GM04503 (cell line): ENCODE measurements at regions not wholly inside any gene's neighbourhood (a gene's known extent, or its start where the extent isn't known, plus 50 kb on each side); places are given as distances from the start of the nearest gene placed in this dataset.
"Not testable (repeated sequence)": the region's sequence is repeated elsewhere in the genome, so short reads cannot be mapped to it uniquely, and the experiment has no call there.

Experiments
- DNase-seq: peaks from one replicate; pipeline ENCODE4 v3.0.0-alpha.2; 2012; ENCODE audit warnings: low read depth

DNA sequence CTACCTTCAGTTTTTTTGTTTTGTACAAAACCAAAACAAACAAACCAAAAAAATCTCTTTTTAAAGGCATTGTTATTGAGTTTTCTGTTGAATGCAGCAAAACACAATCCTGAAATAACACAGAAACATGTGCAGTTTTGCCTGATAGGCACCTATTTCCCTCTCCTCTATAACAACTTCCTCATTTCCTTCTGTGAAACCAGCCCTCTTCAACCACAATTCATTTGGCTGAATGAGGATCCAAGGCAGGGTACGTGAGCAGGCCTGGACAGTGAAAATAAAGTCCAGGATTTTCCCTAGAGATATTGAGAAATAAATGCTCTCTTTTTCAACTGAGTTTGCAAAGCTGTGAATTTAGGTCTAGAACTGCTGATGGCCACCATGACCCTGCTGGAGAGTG, 134.8 kb upstream of the LARP1 start:
- no peak for DNase-seq

- no peak for DNase-seq
These were observed 136.5 kb upstream of the LARP1 start for GRCh38 chr5:154618696-154619095.

DNA sequence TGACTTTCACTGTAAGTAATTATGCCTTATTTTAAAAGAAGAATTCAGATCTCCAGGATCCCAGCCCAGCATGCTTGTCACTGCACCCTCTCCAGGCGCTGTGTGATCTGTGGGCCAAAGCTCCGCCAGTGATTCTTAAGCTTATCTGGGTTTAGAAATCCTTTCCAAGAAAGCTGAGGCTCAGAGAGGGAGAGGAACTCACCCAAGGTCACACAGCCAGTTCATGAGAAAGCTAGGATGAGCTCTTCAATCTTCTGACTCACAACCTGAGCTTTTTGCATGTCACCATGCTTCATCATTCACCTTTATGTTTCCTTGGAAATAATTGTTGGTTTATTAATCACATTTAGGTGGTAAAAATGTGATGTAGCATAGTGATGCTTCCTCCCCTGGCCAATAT, 136.6 kb upstream of the HAND1 start:
- no peak for DNase-seq

DNA sequence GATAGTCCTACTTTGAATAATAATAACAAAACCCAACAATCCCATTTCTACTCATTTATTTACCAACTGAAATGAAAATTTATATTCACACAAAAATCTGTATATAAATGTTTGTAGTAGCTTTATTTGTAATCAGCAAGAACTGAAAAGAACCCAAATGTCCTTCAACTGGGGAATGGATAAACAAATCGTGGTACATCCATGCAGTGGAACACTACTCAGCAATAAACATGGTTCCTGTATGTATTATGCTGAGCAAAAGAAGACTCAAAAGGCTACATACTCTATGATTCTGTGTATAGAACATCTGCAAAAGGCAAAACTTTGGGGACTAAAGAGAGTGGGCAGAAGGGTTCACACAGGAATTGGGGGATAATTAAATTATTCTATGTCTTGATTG, 136.1 kb upstream of the HAND1 start:
- DNase-seq, result no peak

DNA sequence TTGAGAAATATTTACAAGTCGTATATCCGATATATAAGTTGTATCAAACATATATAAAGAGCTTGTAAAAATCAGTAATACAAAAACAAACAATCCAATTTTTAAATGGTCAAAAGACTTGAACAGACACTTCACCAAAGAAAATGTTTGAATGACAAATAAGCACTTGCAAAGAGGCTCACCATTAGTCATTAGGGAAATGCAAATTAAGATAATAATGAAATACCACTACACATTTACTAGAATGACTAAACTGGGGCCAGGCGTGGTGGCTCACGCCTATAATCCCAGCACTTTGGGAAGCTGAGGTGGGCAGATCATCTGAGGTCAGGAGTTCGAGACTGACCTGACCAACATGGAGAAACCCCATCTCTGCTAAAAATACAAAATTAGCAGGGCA, 134.6 kb upstream of the HAND1 start:
- DNase-seq, result no peak

DNA sequence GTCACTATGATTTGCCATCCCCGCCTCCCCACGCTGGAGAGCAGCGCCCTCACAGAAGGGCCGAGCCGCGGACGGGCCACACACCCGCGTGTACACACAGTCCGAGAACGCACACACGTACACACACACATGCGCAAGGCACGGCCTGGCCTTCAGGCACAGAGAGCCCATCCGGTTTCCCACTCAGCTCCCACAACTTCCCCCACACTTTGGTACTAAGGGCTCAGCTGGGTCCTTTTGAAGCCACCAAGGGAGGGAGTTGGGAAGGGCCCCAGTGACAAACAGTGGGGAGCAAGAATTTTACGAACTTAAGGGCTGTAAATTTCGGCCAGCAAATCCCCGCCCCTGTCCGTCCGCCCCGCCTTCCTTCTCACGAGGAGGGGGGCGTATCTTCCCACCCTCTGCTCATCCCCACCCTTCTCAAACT, 133.3 kb upstream of the HAND1 start:
- DNase-seq, result no peak

GRCh38 chr5:154610321-154611154, 132.5 kb upstream of the HAND1 start:
- no peak for DNase-seq

DNA sequence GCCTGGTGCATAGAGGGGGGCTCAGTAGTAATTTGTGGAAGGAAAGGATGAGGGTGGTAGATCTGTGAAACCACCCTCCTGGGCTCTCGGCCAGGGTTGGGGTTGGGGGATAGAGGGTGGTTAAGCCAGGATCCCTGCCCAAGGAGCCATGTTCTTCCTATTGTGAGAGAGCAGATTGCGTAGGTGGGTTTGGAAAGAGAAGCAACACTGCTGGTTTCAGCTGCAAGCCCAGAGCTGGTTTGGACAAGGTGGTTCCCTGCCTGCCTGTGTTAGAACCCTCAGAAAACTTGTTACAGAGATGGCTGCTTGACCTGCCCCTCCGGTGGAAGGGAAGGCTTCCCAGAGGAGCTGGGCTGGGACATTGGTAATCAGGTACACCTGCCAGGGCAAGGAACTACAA, 131.2 kb upstream of the HAND1 start:
- DNase-seq, result no peak

DNA sequence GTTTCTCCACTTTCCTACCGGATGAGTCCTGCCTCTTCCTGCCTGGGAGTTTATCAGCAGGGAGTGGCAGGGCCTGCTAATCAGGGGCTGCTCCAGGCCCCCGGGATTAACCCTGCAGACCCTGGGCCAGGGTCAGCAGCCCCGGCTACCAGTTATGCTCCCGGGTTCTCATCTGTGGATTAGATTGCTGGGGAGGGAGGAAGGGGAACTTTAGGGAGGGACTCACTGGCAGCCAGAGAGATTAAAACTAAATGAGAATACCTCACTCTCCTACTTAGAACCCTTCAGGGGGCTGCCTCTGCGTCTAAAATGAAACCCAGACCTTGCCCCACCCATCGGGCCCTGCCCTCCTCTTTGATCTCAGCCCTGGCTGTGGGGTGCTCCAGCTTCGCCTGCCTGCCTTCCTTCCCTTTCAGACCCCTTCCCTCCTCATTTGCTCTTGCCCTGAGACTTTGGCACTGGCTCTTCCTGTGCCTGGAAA, 130.5 kb upstream of the HAND1 start:
- no peak for DNase-seq

- DNase-seq, result no peak
These were observed 129.7 kb upstream of the HAND1 start for GRCh38 chr5:154607746-154608145.

DNA sequence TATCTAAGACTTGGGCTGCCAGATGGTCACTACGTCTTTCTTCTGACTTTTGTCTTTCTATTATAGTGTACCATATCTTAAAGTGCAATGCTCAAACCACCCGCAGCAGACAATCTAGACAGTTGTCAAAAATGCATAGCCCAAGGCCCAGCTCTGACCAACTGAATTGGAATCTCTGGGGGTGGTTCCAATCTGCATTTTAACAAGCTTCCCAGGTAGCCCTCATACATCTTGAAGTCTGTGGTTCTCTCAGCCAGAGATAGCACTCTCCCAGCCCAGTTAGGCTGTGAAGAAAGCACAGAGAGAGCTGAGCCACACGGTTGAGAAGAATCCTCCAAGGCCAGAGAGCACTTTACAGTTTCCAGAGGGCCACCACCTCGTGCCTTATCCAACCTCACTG, 128.2 kb upstream of the HAND1 start:
- DNase-seq, result no peak

DNA sequence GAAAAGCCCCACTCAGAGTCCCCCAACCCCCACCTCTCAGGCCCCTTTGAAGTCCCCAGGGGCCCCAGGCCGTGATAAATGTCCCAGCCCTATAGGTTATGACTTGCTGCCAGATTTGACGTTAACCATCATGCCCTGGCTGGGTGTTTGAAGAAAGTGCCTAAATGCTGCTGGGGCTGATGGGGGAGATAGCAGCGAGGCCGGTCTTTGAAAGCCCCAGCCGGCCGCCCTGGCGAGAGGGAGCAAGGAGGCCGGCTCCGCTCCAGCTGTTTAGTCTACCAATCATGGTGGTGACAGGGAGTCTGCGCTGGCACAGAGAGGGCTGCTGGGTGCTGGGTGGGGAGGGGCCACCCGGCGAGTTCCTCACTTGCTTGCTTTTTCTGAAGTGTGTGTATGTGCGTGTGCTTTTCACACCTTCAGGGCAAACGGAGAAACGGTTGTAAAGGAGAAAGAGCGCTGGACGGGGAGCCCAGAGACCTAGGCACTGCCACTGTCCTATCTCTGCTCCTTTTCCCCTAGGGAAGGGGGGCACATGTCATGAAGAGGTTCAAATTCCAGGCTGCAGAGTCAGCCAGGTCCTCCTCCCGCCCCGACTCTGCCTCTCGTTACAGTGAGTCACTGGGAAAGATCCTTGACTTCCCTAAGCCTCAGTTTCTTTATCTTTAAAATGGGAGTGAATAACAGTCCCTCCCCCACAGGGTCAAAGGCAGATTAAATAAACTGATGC, 126.1 kb upstream of the HAND1 start:
- no peak for DNase-seq

DNA sequence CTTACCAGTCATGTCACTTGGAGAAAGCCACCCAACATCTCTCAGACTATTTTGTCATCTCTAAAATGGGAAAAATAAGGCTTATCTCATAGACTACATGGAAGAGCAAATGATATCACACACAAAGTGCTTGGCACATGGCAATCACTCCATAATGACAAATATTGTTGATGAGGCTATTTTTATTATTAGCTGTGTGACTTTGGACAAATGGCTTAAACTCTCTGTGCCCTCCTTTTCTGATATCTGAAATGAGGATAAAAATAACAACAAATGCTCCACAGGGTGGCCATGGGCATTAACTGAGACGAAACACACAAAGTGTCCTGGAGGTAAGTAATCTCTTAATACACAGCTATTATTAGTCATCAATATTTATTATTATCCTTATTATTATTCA, 125.5 kb upstream of the HAND1 start:
- no peak for DNase-seq

GRCh38 chr5:154603011-154603410, 125.0 kb upstream of the HAND1 start:
- DNase-seq, result no peak

GRCh38 chr5:154601014-154601413, 123.0 kb upstream of the HAND1 start:
- DNase-seq, result no peak

GRCh38 chr5:154598021-154598420, 120.0 kb upstream of the HAND1 start:
- no peak for DNase-seq

DNA sequence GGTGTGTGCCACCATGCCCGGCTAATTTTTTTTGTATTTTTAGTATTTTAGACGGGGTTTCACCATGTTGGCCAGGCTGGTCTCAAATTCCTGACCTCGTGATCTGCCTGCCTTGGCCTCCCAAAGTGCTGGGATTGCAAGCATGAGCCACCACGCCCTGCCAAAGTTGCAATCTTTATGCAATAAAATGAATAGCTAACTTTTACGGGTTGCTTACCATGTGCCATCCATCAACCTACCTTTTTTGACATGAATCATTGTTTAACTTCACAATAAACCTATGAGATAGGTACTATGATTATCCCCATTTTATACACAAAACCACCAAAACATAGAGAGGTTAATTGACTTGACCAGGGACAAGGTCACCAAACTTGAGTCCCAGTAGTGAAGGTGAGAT, 118.8 kb upstream of the HAND1 start:
- not testable (repeated sequence) for DNase-seq

DNA sequence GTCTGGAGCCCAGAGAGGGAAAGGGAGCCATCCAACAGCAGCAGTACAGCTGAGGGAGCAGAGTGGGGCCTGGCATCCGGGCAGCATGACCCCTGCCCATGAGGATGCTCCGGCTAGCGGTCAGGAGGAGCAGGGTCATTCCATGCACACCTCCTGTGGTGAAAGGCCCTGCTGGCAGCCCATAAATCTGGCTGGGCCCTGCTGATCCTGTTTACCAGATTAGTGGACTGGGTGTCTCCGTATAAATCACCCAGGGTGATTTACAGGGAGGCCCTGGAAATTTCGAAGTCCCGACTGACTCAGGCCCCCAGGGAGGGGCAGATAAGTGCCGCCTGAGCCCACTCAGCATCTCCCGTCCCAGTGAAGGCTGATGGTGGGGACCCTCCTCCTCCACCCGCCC, 117.6 kb upstream of the HAND1 start:
- DNase-seq, result no peak

- no peak for DNase-seq
These were observed 115.8 kb upstream of the HAND1 start for GRCh38 chr5:154593796-154594195.

DNA sequence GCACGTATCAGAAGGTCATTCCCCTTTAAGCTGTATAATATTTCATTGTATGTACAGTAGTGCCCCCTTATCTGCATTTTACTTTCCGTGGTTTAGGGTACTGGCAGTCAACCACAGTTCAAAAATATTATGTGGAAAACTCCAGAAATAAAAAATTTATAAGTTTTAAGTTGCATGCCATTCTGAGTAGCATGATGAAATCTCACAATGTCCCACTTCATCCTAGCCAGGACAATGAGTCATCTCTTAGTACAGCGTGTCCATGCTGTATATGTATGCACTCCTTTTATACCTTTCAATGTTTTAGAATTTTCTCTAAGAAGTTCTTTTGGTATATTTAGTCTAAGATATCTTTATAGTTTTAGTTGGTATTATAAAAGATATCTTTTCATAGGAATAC, 115.0 kb upstream of the HAND1 start:
- DNase-seq, result no peak

GRCh38 chr5:154590093-154590724, 112.2 kb upstream of the HAND1 start:
- DNase-seq, result no peak

- DNase-seq, result no peak
These were observed 111.5 kb upstream of the HAND1 start for GRCh38 chr5:154589511-154589910.

- DNase-seq, result not testable (repeated sequence)
These were observed 110.9 kb upstream of the HAND1 start for GRCh38 chr5:154588833-154589425.
